WI38 (cell line): ENCODE measurements at regions not wholly inside any gene's neighbourhood (a gene's known extent, or its start where the extent isn't known, plus 50 kb on each side); places are given as distances from the start of the nearest gene placed in this dataset.

ENCODE experiments used
- H3K4me3 ChIP-seq: 2 replicates; pipeline ENCODE4 v1.5.1; 2011; ENCODE audit warnings: low read depth, mild to moderate bottlenecking, control low read depth, low read length
- CTCF ChIP-seq: IDR thresholded peaks from 2 replicates; pipeline ENCODE4 v1.5.1; 2012; ENCODE audit warnings: low read depth, mild to moderate bottlenecking, control low read depth, low read length

- no peak overlapping the region for H3K4me3 ChIP-seq
- no peak for TF ChIP-seq CTCF
Measured at GRCh38 chr10:8489823-8490222, 435.3 kb downstream of the GATA3 start.

- no peak overlapping the region for H3K4me3 ChIP-seq
- no peak for TF ChIP-seq CTCF
Measured at GRCh38 chr10:8498290-8498689, 443.8 kb downstream of the GATA3 start.

GRCh38 chr10:8498881-8499280 is 444.4 kb downstream of the GATA3 start:
- TF ChIP-seq CTCF, result no peak
- no peak overlapping the region for H3K4me3 ChIP-seq

GRCh38 chr10:8499312-8499711 is 444.8 kb downstream of the GATA3 start:
- no peak overlapping the region for H3K4me3 ChIP-seq
- TF ChIP-seq CTCF, result no peak

- no peak for TF ChIP-seq CTCF
- H3K4me3 ChIP-seq, result no peak overlapping the region
Measured at GRCh38 chr10:8499752-8500390, 445.4 kb downstream of the GATA3 start.

GRCh38 chr10:8502573-8502972 is 448.1 kb downstream of the GATA3 start:
- no peak for TF ChIP-seq CTCF

GRCh38 chr10:8504499-8504898 is 450.0 kb downstream of the GATA3 start:
- no peak overlapping the region for H3K4me3 ChIP-seq
- no peak for TF ChIP-seq CTCF

More at GRCh38 chr10:8502573-8502972, 448.1 kb downstream of the GATA3 start:
- H3K4me3 ChIP-seq, result no peak overlapping the region
